MM.1S (cell line): ENCODE measurements at regions not wholly inside any gene's neighbourhood (a gene's known extent, or its start where the extent isn't known, plus 50 kb on each side); places are given as distances from the start of the nearest gene placed in this dataset.

Experiments used
- CTCF ChIP-seq: fragments of 300-600 bp; sonication (generic); IDR thresholded peaks from 2 replicates; pipeline ENCODE4 v1.5.1; 2016; ENCODE audit warnings: antibody characterized with exemption, low read length, mixed read lengths
- EZH2 ChIP-seq: fragments of 300-600 bp; sonication (generic); optimal IDR thresholded peaks from 2 replicates; pipeline ENCODE3; 2017; ENCODE audit warnings: low read depth, mild to moderate bottlenecking, antibody characterized with exemption, low read length, mixed read lengths
- EZH2phosphoT487 ChIP-seq: fragments of 300-600 bp; sonication (generic); IDR thresholded peaks from 2 replicates; pipeline ENCODE4 v1.6.1; 2018; ENCODE audit warnings: antibody characterized with exemption, low read length

- TF ChIP-seq CTCF (no peak), EZH2 (no peak), EZH2phosphoT487 (no peak)
Measured at GRCh38 chr20:48008850-48009515, 223.7 kb upstream of the SULF2 start.
